Nephron (organoid): ENCODE measurements at regions not wholly inside any gene's neighbourhood (a gene's known extent, or its start where the extent isn't known, plus 50 kb on each side); places are given as distances from the start of the nearest gene placed in this dataset.

Experiments
- H3K27ac Mint-ChIP-seq, 3 experiments: 2 replicates each; pipeline ENCODE4 v1.8.0; 2020; ENCODE audit warnings: mixed read lengths in 3 of 3, mild to moderate bottlenecking in 2 of 3, moderate library complexity in 1 of 3
- H3K27me3 Mint-ChIP-seq: 2 replicates; pipeline ENCODE4 v1.8.0; 2021; ENCODE audit warnings: low read depth, mild to moderate bottlenecking, moderate library complexity, mixed read lengths
- H3K36me3 Mint-ChIP-seq: 2 replicates; pipeline ENCODE4 v1.8.0; 2020; ENCODE audit warnings: low read depth, mixed read lengths
- H3K4me1 Mint-ChIP-seq: 2 replicates; pipeline ENCODE4 v1.8.0; 2020; ENCODE audit warnings: mixed read lengths
- H3K4me3 Mint-ChIP-seq, 3 experiments: 2 replicates each; pipeline ENCODE4 v1.8.0; 2020; ENCODE audit warnings: mild to moderate bottlenecking in 3 of 3, mixed read lengths in 3 of 3, moderate library complexity in 2 of 3
- H3K9me3 Mint-ChIP-seq: 2 replicates; pipeline ENCODE4 v1.8.0; 2020; ENCODE audit warnings: mixed read lengths
- CTCF ChIP-seq, 3 experiments: fragments of 200-600 bp; sonication (generic); IDR thresholded peaks; one replicate each; pipeline ENCODE4 v1.5.0; 2021; ENCODE audit warnings: antibody characterized with exemption in 3 of 3; ENCODE audit not compliant: unreplicated experiment in 3 of 3

DNA sequence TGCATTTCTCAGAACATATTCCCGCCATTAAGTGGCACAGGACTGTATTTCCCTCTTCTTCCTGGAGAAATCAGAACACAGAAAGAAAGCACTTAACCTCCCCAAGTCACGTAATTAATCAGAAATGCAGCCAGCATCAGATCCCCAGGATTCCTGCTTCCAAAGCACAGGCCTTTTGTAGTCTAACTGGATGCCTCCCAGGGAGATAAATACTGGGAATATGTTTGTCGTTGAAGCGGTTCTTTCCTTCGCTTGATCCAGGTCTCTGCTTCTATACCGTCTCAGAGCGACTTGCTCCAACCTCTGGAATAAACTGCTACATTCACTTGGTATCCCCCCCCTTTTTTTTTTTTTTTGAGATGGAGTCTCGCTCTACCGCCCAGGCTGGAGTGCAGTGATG, 198.6 kb downstream of the KBTBD8 start:
- H3K27me3 Mint-ChIP-seq = no peaks in the 10 kb centered on the region
- no peaks in the 10 kb centered on the region for H3K36me3 Mint-ChIP-seq
- no peaks in the 10 kb centered on the region for H3K9me3 Mint-ChIP-seq
- no peak overlapping the region for H3K27ac Mint-ChIP-seq
- H3K4me3 Mint-ChIP-seq = no peak overlapping the region
- no peaks in the 10 kb centered on the region for H3K4me1 Mint-ChIP-seq
- no peak for TF ChIP-seq CTCF (IDR thresholded peaks at IDR 0.05; ENCODE audit: unreplicated experiment in 3 of 3)

DNA sequence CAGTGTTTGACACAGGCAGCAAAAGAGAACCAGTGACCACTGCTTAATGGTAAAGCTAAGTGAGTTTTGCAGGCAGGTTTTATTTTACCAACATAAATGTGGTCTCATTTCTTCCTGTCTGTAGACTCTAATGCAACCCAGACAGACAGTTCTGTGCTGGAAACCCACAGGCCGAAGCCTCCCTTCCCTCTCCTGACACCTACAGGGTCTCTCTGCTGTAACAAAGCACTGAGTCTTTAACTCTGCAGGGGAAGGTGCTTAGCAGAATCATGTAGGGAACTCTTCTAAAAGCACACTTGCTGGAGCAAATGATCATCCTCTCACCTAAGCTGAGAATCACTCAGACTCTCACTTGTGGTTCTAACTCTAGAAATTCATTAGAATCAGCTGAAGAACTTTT, 200.3 kb downstream of the KBTBD8 start:
- Mint-ChIP-seq H3K36me3 (no peaks in the 10 kb centered on the region), H3K27ac (no peak overlapping the region), H3K4me1 (no peaks in the 10 kb centered on the region), H3K27me3 (no peaks in the 10 kb centered on the region), H3K4me3 (no peak overlapping the region), H3K9me3 (no peaks in the 10 kb centered on the region)
- TF ChIP-seq CTCF (IDR thresholded peaks at IDR 0.05; ENCODE audit: unreplicated experiment in 3 of 3) = no peak

DNA sequence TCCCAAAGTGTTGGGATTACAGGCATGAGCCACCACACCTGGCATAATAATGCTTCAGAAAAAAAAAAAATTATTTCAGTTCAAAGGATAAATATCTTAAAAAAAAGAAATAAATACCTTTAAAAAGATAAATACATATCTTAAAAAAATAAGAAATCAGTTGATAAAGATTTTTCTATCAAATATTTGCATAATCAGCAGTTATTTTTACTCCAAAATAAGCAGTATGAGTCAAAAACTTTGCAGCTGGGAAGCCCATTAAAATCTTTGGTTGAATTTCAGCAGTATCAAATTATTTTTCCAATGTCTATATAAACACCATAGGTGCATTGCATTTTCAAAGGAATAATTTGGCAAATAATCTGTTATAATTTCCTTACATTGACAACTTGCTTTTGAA, 202.5 kb downstream of the KBTBD8 start:
- Mint-ChIP-seq H3K4me3 (no peak overlapping the region), H3K27ac (no peak overlapping the region), H3K9me3 (no peaks in the 10 kb centered on the region), H3K4me1 (no peaks in the 10 kb centered on the region), H3K36me3 (no peaks in the 10 kb centered on the region), H3K27me3 (no peaks in the 10 kb centered on the region)
- TF ChIP-seq CTCF (IDR thresholded peaks at IDR 0.05; ENCODE audit: unreplicated experiment in 3 of 3) = no peak

- Mint-ChIP-seq H3K27ac (no peak overlapping the region), H3K4me1 (no peaks in the 10 kb centered on the region), H3K27me3 (no peaks in the 10 kb centered on the region), H3K4me3 (no peak overlapping the region), H3K36me3 (no peaks in the 10 kb centered on the region), H3K9me3 (no peaks in the 10 kb centered on the region)
- no peak for TF ChIP-seq CTCF (IDR thresholded peaks at IDR 0.05; ENCODE audit: unreplicated experiment in 3 of 3)
Observed at GRCh38 chr3:67201026-67201425, 202.9 kb downstream of the KBTBD8 start.

DNA sequence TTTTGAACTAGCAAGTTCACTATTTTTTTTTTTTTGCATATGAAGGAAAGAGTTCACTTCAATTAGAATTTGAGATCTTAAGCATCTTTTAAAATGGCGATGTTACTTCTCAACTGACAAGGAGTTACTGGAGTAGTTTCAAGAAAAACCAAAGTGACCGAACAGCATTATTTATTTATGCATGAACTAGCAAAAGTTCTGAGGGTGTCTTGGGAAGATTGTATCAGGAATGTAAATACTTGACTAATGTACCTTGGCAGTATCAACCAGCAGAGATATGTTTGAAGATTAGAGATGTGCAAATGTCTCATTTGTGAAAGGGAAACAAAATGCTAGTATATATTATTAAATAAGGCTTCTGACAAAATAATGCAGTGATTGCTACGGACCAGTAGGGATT, 203.9 kb downstream of the KBTBD8 start:
- Mint-ChIP-seq H3K4me3 (no peak overlapping the region), H3K4me1 (no peaks in the 10 kb centered on the region), H3K27ac (no peak overlapping the region), H3K36me3 (no peaks in the 10 kb centered on the region), H3K27me3 (no peaks in the 10 kb centered on the region), H3K9me3 (no peaks in the 10 kb centered on the region)
- no peak for TF ChIP-seq CTCF (IDR thresholded peaks at IDR 0.05; ENCODE audit: unreplicated experiment in 3 of 3)

DNA sequence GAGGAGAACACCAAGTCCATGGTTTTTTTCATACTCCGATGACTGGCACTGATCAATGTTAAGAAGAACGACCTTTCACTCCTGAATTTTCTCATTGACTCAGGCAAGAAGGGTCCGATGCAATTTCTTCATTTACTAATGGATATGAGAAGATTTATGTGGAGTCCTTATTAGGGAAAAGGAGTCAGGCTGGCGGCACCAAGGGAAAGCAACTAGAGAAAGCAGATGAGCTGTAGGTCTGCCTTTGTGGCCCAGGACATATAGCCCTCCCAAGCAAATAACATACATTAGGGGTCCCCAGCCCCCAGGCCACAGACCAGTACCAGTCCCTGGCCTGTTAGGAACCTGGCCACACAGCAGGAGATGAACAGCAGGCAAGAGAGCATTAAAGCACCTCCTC, 206.8 kb downstream of the KBTBD8 start:
- Mint-ChIP-seq H3K4me3 (no peak overlapping the region), H3K27ac (no peak overlapping the region), H3K27me3 (no peaks in the 10 kb centered on the region), H3K36me3 (no peaks in the 10 kb centered on the region), H3K4me1 (no peaks in the 10 kb centered on the region), H3K9me3 (no peaks in the 10 kb centered on the region)
- no peak for TF ChIP-seq CTCF (IDR thresholded peaks at IDR 0.05; ENCODE audit: unreplicated experiment in 3 of 3)
